Fibroblast of lung (primary cell): ENCODE measurements at regions not wholly inside any gene's neighbourhood (a gene's known extent, or its start where the extent isn't known, plus 50 kb on each side); places are given as distances from the start of the nearest gene placed in this dataset.
"Not testable (repeated sequence)": the region's sequence is repeated elsewhere in the genome, so short reads cannot be mapped to it uniquely, and the experiment has no call there.

Experiments
- CTCF ChIP-seq, 2 donors: IDR thresholded peaks in 1 of 2; conservative IDR thresholded peaks in 1 of 2; 1 replicate in 1 of 2; 2 replicates in 1 of 2; pipeline ENCODE4 v1.5.1; 2011 to 2012; ENCODE audit warnings: low read length in 2 of 2, control low read depth in 1 of 2, inconsistent platforms in 1 of 2, low read depth in 1 of 2, mild to moderate bottlenecking in 1 of 2
- EZH2 ChIP-seq: IDR thresholded peaks from 2 replicates; pipeline ENCODE4 v1.5.1; 2012; ENCODE audit warnings: low read length, control low read depth, mild to moderate bottlenecking; ENCODE audit errors: missing control alignments

DNA sequence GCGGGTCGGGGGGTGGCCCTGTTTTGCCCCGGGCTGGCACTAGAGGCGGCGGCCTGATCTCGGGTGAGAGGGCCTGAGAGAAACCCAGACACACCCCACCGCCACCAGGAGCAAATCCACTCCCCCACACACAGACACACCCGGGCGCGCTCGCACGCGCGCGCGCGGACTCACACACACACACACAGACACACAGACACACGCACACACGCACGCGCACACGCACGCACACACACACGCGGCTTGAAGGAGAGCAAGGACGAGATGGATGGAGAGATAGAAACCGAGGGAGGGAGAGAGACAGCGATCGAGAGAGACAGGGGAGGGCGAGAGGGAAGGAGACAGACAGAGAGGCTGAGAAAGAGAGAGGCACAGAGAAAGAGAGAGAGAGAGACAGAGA is 108.8 kb upstream of the RHOU start:
- TF ChIP-seq CTCF (conservative IDR thresholded peaks at IDR 0.05 in 1 of 2, IDR thresholded peaks at IDR 0.05 in 1 of 2; ENCODE audit: low read depth in 1 of 2, low read length in 2 of 2); EZH2: not testable (repeated sequence)
